AG04450 (cell line): ENCODE measurements at regions not wholly inside any gene's neighbourhood (a gene's known extent, or its start where the extent isn't known, plus 50 kb on each side); places are given as distances from the start of the nearest gene placed in this dataset.

Experiments used
- CTCF ChIA-PET: fragments of 300-600, 350-600 bp; formaldehyde crosslinking; extraction: SDS; loops from one replicate; lab custom pipeline; 2022; ENCODE audit warnings: antibody characterized with exemption, inconsistent platforms; lab: Charles Lee
- POLR2A ChIA-PET: fragments of 350-600 bp; formaldehyde crosslinking; extraction: SDS; loops from one replicate; lab custom pipeline; 2021; ENCODE audit warnings: antibody characterized with exemption, inconsistent platforms; lab: Yijun Ruan, JAX
- DNase-seq: peaks from one replicate; pipeline ENCODE4 v3.0.0-alpha.2; 2011; ENCODE audit warnings: low read depth, low spot score
- H3K27ac ChIP-seq: one replicate; pipeline ENCODE4 v1.5.1; 2012; ENCODE audit warnings: low read depth, low read length, control low read depth
- H3K27me3 ChIP-seq: one replicate; pipeline ENCODE4 v1.6.0; 2012; ENCODE audit warnings: low read length; ENCODE audit not compliant: control insufficient read depth, insufficient read depth
- H3K4me3 ChIP-seq: 2 replicates; pipeline ENCODE4 v1.5.1; 2011; ENCODE audit warnings: mild to moderate bottlenecking, low read depth, low read length, control low read depth
- H3K9me3 ChIP-seq: 2 replicates; pipeline ENCODE4 v1.5.1; 2012; ENCODE audit warnings: low read length; ENCODE audit not compliant: control insufficient read depth, insufficient read depth
- TF ChIP-seq, protein P1 (sequence below): IDR thresholded peaks from 2 replicates; pipeline ENCODE4 v1.5.1; 2011; ENCODE audit warnings: low read depth, low read length, control low read depth, inconsistent platforms

DNA sequence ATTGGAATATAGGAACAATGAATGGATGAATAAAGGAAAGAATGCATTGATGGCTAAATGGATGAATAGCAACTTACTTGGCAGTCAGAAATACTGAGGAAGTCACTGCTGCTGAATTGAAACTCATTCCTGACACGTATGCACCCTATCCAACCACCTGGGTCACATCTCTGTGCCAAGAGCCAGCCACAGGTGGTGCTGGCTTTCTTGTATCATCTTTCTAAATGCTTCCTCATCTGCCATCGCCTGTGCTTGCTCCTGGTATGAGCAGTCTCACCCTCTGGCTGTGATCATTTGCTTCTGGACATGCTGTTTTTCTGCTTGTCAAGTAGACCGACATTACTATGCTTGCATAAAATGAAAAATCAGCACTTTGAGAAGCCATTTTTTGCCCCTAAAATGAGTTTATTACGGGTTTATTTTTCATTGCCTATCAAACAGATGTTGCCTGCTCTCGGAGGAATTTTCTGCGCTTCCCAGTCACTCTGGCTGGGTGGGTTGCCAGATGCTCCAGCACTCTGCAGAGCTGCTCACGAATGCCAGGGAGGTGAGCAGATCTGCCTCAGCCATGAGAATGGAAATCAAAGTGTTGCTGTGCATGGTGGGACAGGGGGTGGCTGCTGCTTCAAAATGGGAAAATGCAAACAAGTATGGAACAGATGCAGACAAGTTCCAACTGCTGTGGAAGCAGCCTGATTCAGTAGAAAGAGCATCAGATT is 1349.6 kb upstream of the CDH8 start:
- TF ChIP-seq, protein P1, sequence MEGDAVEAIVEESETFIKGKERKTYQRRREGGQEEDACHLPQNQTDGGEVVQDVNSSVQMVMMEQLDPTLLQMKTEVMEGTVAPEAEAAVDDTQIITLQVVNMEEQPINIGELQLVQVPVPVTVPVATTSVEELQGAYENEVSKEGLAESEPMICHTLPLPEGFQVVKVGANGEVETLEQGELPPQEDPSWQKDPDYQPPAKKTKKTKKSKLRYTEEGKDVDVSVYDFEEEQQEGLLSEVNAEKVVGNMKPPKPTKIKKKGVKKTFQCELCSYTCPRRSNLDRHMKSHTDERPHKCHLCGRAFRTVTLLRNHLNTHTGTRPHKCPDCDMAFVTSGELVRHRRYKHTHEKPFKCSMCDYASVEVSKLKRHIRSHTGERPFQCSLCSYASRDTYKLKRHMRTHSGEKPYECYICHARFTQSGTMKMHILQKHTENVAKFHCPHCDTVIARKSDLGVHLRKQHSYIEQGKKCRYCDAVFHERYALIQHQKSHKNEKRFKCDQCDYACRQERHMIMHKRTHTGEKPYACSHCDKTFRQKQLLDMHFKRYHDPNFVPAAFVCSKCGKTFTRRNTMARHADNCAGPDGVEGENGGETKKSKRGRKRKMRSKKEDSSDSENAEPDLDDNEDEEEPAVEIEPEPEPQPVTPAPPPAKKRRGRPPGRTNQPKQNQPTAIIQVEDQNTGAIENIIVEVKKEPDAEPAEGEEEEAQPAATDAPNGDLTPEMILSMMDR = no peak

DNA sequence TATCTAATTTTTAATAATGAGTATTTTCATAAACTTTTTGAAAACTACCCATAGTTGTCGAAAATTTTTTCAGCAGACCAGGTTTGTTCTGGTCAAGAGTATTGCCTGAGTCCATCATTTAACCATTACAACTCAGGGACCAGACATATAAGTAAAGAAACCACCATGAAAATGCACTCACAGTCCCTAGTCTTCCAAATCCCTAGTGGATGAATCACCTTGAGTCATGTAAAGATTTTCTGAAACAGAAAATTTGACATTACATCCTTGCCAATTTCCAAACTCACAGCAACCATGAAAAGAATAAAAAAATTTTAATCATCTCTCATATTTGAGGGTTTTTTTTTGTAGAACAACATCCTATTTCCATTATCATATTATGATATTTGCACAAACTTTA is 1337.5 kb upstream of the CDH8 start:
- Histone ChIP-seq H3K27me3 (no peaks in the 10 kb centered on the region), H3K9me3 (no peaks in the 10 kb centered on the region), H3K27ac (no peak overlapping the region), H3K4me3 (no peak overlapping the region)
- ChIA-PET POLR2A (no interaction called here), CTCF (no interaction called here)
- no peak for DNase-seq
- TF ChIP-seq, protein P1 = no peak

More for the DNA sequence above, 1349.6 kb upstream of the CDH8 start:
- CTCF ChIA-PET = no interaction called here
- Histone ChIP-seq H3K4me3 (no peak overlapping the region), H3K9me3 (no peaks in the 10 kb centered on the region; the same call in 1 of the 2 replicates), H3K27ac (no peak overlapping the region), H3K27me3 (no peaks in the 10 kb centered on the region)
- POLR2A ChIA-PET = no interaction called here
- DNase-seq = no peak

DNA sequence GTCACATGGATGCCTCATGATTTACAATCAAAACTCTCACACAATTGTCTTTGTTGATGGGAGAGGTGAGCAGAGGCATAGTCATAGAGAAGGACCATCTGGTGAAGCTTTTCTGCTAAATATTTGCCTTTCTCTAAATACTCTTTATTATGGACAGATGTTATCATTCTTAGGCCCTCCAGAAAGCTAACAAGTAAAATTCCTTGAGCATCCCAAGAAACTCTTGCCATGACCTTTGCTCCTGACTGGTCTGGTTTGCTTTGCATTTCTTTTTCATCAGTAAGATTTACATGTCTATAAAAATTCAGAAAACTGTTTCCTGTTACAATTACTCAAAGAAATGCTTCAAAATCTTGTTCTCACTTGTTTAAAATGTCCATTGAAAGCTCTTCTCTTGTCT is 1336.6 kb upstream of the CDH8 start:
- TF ChIP-seq, protein P1 = no peak
- Histone ChIP-seq H3K9me3 (no peaks in the 10 kb centered on the region), H3K27me3 (no peaks in the 10 kb centered on the region), H3K27ac (no peak overlapping the region), H3K4me3 (no peak overlapping the region)
- POLR2A ChIA-PET = no interaction called here
- no peak for DNase-seq
- CTCF ChIA-PET = no interaction called here

DNA sequence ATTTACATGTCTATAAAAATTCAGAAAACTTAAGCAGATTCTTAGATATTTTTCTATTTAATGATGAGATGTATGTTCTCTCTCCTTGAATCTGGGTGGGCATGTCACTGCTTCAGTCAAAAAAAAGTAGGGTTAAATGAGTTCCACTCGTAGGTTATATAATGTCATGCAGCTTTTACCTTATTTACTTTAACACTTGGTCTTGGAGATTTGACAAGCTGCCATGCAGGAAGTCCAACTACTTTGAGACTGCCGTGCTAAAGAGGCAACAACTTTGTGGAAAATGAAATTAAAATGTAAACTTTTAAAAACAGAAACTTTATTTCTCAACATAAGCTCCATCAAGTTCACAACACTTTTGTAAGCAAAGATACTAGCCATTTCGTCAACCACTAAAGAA is 1336.0 kb upstream of the CDH8 start:
- Histone ChIP-seq H3K4me3 (no peak overlapping the region), H3K27ac (no peak overlapping the region), H3K9me3 (no peaks in the 10 kb centered on the region), H3K27me3 (no peaks in the 10 kb centered on the region)
- POLR2A ChIA-PET = no interaction called here
- TF ChIP-seq, protein P1 = no peak
- CTCF ChIA-PET = no interaction called here
- no peak for DNase-seq

DNA sequence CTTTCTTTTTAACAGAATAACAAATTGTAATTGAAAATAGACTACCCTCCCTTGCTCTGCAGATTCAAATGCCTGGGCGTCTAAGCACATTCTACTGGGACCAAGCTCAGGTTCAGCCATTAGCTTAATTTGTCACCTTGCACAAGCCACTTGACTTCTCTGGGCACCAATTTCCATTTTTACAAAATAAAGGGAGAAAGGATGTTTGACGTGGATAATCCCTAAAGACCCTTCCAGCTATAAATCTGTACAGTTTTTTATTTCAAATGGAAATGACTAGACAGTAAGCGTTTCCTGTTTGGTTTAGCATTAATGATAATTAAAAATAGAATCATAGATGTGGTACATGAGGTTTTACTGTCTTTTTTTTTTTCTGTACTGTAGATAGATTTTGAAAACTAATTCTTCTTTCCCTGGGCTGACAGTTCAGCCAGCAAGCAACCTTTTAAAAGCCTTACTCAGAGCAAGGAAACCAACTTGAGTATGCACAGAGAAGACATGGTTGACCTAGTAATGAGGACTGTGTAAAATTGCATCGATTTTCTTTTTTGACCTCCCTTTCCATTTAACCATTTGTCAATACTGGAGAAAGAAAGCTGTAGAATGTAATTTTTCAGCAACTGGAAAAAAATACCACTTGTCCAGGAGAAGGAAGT is 1329.5 kb upstream of the CDH8 start:
- POLR2A ChIA-PET = no interaction called here
- no peaks in the 10 kb centered on the region for H3K27me3 ChIP-seq
- no peak overlapping the region for H3K27ac ChIP-seq
- no peak overlapping the region for H3K4me3 ChIP-seq
- CTCF ChIA-PET = no interaction called here
- DNase-seq = no peak
- no peaks in the 10 kb centered on the region for H3K9me3 ChIP-seq
- TF ChIP-seq, protein P1 = no peak
